OCI-LY1 (cell line): ENCODE measurements at regions not wholly inside any gene's neighbourhood (a gene's known extent, or its start where the extent isn't known, plus 50 kb on each side); places are given as distances from the start of the nearest gene placed in this dataset.

Experiments
- H2AFZ ChIP-seq: fragments of 200-600 bp; sonication (generic), shearing (Covaris generic); 2 replicates; pipeline ENCODE4 v1.6.0; 2014; ENCODE audit warnings: antibody characterized with exemption, mild to moderate bottlenecking, low read length
- H3F3A ChIP-seq: fragments of 200-600 bp; sonication (generic), shearing (Covaris generic); 2 replicates; pipeline ENCODE4 v1.6.0; 2014; ENCODE audit warnings: mild to moderate bottlenecking, antibody characterized with exemption, low read length, moderate library complexity; ENCODE audit not compliant: insufficient read depth
- H3K27ac ChIP-seq: fragments of 200-600 bp; sonication (generic); 2 replicates; pipeline ENCODE4 v1.5.1; 2014; ENCODE audit warnings: low read length, mixed run types, mild to moderate bottlenecking, low read depth; ENCODE audit not compliant: poor library complexity, severe bottlenecking
- H3K27me3 ChIP-seq: fragments of 200-600 bp; sonication (generic); 2 replicates; pipeline ENCODE4 v1.6.0; 2014; ENCODE audit warnings: antibody characterized with exemption, mild to moderate bottlenecking, low read length, moderate library complexity; ENCODE audit not compliant: insufficient read depth
- H3K36me3 ChIP-seq: fragments of 200-600 bp; sonication (generic); 2 replicates; pipeline ENCODE4 v1.6.1; 2014; ENCODE audit warnings: mild to moderate bottlenecking, antibody characterized with exemption, low read length, moderate library complexity, mixed read lengths; ENCODE audit not compliant: insufficient read depth
- H3K4me1 ChIP-seq: fragments of 200-600 bp; sonication (generic); 2 replicates; pipeline ENCODE4 v1.5.1; 2014; ENCODE audit warnings: mild to moderate bottlenecking, low read length, moderate library complexity; ENCODE audit not compliant: insufficient read depth, severe bottlenecking
- H3K4me2 ChIP-seq: fragments of 200-600 bp; sonication (generic), shearing (Covaris generic); 2 replicates; pipeline ENCODE4 v1.6.1; 2014; ENCODE audit warnings: low read length
- H3K4me3 ChIP-seq: fragments of 200-600 bp; sonication (generic); 2 replicates; pipeline ENCODE4 v1.5.1; 2014; ENCODE audit warnings: low read length, low read depth, mild to moderate bottlenecking, mixed read lengths; ENCODE audit not compliant: poor library complexity, severe bottlenecking
- H3K79me2 ChIP-seq: fragments of 200-600 bp; shearing (Covaris generic); 2 replicates; pipeline ENCODE4 v1.6.1; 2016; ENCODE audit warnings: mixed run types, low read length, mixed read lengths; ENCODE audit not compliant: insufficient read depth
- H3K9ac ChIP-seq: fragments of 200-600 bp; sonication (generic), shearing (Covaris generic); 2 replicates; pipeline ENCODE4 v1.6.1; 2014; ENCODE audit warnings: mild to moderate bottlenecking, low read length, mixed read lengths
- H3K9me2 ChIP-seq: fragments of 200-600 bp; sonication (generic), shearing (Covaris generic); 2 replicates; pipeline ENCODE4 v1.6.1; 2014; ENCODE audit warnings: low read depth, mild to moderate bottlenecking, low read length, mixed read lengths
- H3K9me3 ChIP-seq: fragments of 200-600 bp; shearing (Covaris generic); 2 replicates; pipeline ENCODE4 v1.6.1; 2014; ENCODE audit warnings: low read length, mixed read lengths
- H4K20me1 ChIP-seq: fragments of 200-600 bp; sonication (generic), shearing (Covaris generic); 2 replicates; pipeline ENCODE4 v1.6.0; 2016; ENCODE audit warnings: mild to moderate bottlenecking, low read length; ENCODE audit not compliant: insufficient read depth
- CTCF ChIP-seq: fragments of 200-600 bp; sonication (generic), shearing (Covaris generic); IDR thresholded peaks from 2 replicates; pipeline ENCODE4 v1.5.1; 2017; ENCODE audit warnings: mild to moderate bottlenecking, antibody characterized with exemption, low read length, moderate library complexity, mixed read lengths
- EZH2 ChIP-seq: fragments of 200-600 bp; sonication (generic), shearing (Covaris generic); IDR thresholded peaks from 2 replicates; pipeline ENCODE4 v1.8.0; 2017; ENCODE audit warnings: borderline replicate concordance, mixed run types, mild to moderate bottlenecking, antibody characterized with exemption, low read length, moderate library complexity, mixed read lengths

GRCh38 chr1:102315096-102315495 lies 318.4 kb upstream of the OLFM3 start:
- H4K20me1 ChIP-seq = no peaks in the 10 kb centered on the region
- no peaks in the 10 kb centered on the region for H3K27me3 ChIP-seq
- no peak overlapping the region for H3K4me3 ChIP-seq
- no peaks in the 10 kb centered on the region for H3K9me2 ChIP-seq
- no peaks in the 10 kb centered on the region for H3K36me3 ChIP-seq
- H3K4me1 ChIP-seq = no peaks in the 10 kb centered on the region
- H3K27ac ChIP-seq = no peak overlapping the region
- TF ChIP-seq EZH2 (no peak), CTCF (no peak)
- no peaks in the 10 kb centered on the region for H3K79me2 ChIP-seq
- H3K9ac ChIP-seq = no peak overlapping the region
- no peak overlapping the region for H2AFZ ChIP-seq
- no peaks in the 10 kb centered on the region for H3K9me3 ChIP-seq
- no peaks in the 10 kb centered on the region for H3F3A ChIP-seq
- H3K4me2 ChIP-seq = no peak overlapping the region

- H4K20me1 ChIP-seq = no peaks in the 10 kb centered on the region
- H3K4me1 ChIP-seq = no peaks in the 10 kb centered on the region
- H3K4me3 ChIP-seq = no peak overlapping the region
- TF ChIP-seq CTCF (no peak), EZH2 (no peak)
- H3K4me2 ChIP-seq = no peak overlapping the region
- H3K36me3 ChIP-seq = no peaks in the 10 kb centered on the region
- H3K9me2 ChIP-seq = no peaks in the 10 kb centered on the region
- no peaks in the 10 kb centered on the region for H3K27me3 ChIP-seq
- no peak overlapping the region for H3K9ac ChIP-seq
- no peak overlapping the region for H3K27ac ChIP-seq
- H3K9me3 ChIP-seq = no peaks in the 10 kb centered on the region
- H2AFZ ChIP-seq = no peak overlapping the region
- H3F3A ChIP-seq = no peaks in the 10 kb centered on the region
- H3K79me2 ChIP-seq = no peaks in the 10 kb centered on the region
Measured at GRCh38 chr1:102296116-102296515, 299.4 kb upstream of the OLFM3 start.

- no peak overlapping the region for H3K4me2 ChIP-seq
- no peaks in the 10 kb centered on the region for H3F3A ChIP-seq
- no peak overlapping the region for H3K27ac ChIP-seq
- no peaks in the 10 kb centered on the region for H3K27me3 ChIP-seq
- no peaks in the 10 kb centered on the region for H3K79me2 ChIP-seq
- H2AFZ ChIP-seq = no peak overlapping the region
- no peak overlapping the region for H3K4me3 ChIP-seq
- no peak for TF ChIP-seq EZH2
- TF ChIP-seq CTCF = no peak
- H3K36me3 ChIP-seq = no peaks in the 10 kb centered on the region
- no peaks in the 10 kb centered on the region for H3K9me3 ChIP-seq
- H4K20me1 ChIP-seq = no peaks in the 10 kb centered on the region
- no peak overlapping the region for H3K9ac ChIP-seq
- no peaks in the 10 kb centered on the region for H3K4me1 ChIP-seq
- no peaks in the 10 kb centered on the region for H3K9me2 ChIP-seq
Measured at GRCh38 chr1:102282955-102283354, 286.2 kb upstream of the OLFM3 start.
